GM23338 (cell line): ENCODE measurements at regions not wholly inside any gene's neighbourhood (a gene's known extent, or its start where the extent isn't known, plus 50 kb on each side); places are given as distances from the start of the nearest gene placed in this dataset.

ENCODE experiments used
- CREB1 ChIP-seq: fragments of 250-450 bp; sonication (Bioruptor Pico); IDR thresholded peaks from 2 replicates; pipeline ENCODE4 v1.5.0; 2020; ENCODE audit warnings: low read depth, mild to moderate bottlenecking, moderate library complexity
- CTCF ChIP-seq, 2 experiments: fragments of 200-600 bp in 1 of 2; sonication (generic) in 1 of 2; conservative IDR thresholded peaks; 2 replicates each; pipeline versions ENCODE4 v1.5.1 to v1.6.1; 2016 to 2017; ENCODE audit warnings: antibody characterized with exemption in 2 of 2, low read depth in 2 of 2, mild to moderate bottlenecking in 2 of 2, moderate library complexity in 1 of 2
- EZH2 ChIP-seq: fragments of 200-600 bp; sonication (generic); IDR thresholded peaks from one replicate; pipeline ENCODE4 v1.8.0; 2017; ENCODE audit warnings: antibody characterized with exemption, mild to moderate bottlenecking, low read depth; ENCODE audit not compliant: unreplicated experiment
- EZH2phosphoT487 ChIP-seq: fragments of 200-600 bp; sonication (generic); IDR thresholded peaks from one replicate; pipeline ENCODE4 v1.8.1; 2018; ENCODE audit warnings: antibody characterized with exemption; ENCODE audit not compliant: unreplicated experiment
- POLR2AphosphoS5 ChIP-seq: IDR thresholded peaks from 2 replicates; pipeline ENCODE4 v1.6.1; 2016; ENCODE audit warnings: antibody characterized with exemption, low read depth
- REST ChIP-seq: IDR thresholded peaks from one replicate; pipeline ENCODE4 v1.6.1; 2018; ENCODE audit warnings: antibody characterized with exemption; ENCODE audit not compliant: unreplicated experiment

- TF ChIP-seq EZH2phosphoT487 (no peak), EZH2 (no peak), CTCF (conservative IDR thresholded peaks at IDR 0.05; ENCODE audit: low read depth in 2 of 2) (no peak), POLR2AphosphoS5 (no peak), CREB1 (CRISPR knock-in tag) (no peak), REST (no peak)
Observed at GRCh38 chr3:110413266-110413665, 658.4 kb upstream of the NECTIN3 start.
